Caco-2 (cell line): ENCODE measurements at regions not wholly inside any gene's neighbourhood (a gene's known extent, or its start where the extent isn't known, plus 50 kb on each side); places are given as distances from the start of the nearest gene placed in this dataset.

Source experiments
- BruUV-seq: library from RNA; stranded (reverse); fragments of 400-500 nt; replicated peaks from 2 replicates; lab custom pipeline; 2021; lab: Mats Ljungman, UMichigan
- CTCF ChIA-PET: fragments of 300-600 bp; sonication (Branson Sonifier 250); formaldehyde crosslinking; loops from one replicate; lab custom pipeline; 2022; ENCODE audit warnings: antibody characterized with exemption; lab: Charles Lee
- POLR2A ChIA-PET: fragments of 300-600 bp; sonication (Branson Sonifier 250); formaldehyde crosslinking; loops from one replicate; lab custom pipeline; 2022; ENCODE audit warnings: antibody characterized with exemption; lab: Charles Lee
- DNase-seq, 2 experiments: peaks; one replicate each; pipeline versions ENCODE4 v3.0.0 to v3.0.0-alpha.2; 2020 to 2022
- H3K27me3 ChIP-seq: replicated peaks from 2 replicates; pipeline ENCODE4 v1.6.0; 2011; ENCODE audit warnings: low read length; ENCODE audit not compliant: control insufficient read depth, insufficient read depth
- H3K36me3 ChIP-seq: 2 replicates; pipeline ENCODE4 v1.5.1; 2011; ENCODE audit warnings: low read length; ENCODE audit not compliant: control insufficient read depth, insufficient read depth
- H3K4me1 ChIP-seq: fragments of 250-450 bp; sonication (Bioruptor Pico); 2 replicates; pipeline ENCODE4 v1.5.1; 2020; ENCODE audit warnings: mild to moderate bottlenecking
- H3K4me3 ChIP-seq: 2 replicates; pipeline ENCODE4 v1.5.1; 2011; ENCODE audit warnings: low read depth, mild to moderate bottlenecking, control low read depth, low read length
- H3K9me3 ChIP-seq: fragments of 250-450 bp; sonication (Bioruptor Pico); 2 replicates; pipeline ENCODE4 v1.5.1; 2020; ENCODE audit warnings: mild to moderate bottlenecking, moderate library complexity
- H3K27ac Mint-ChIP-seq: one replicate; pipeline ENCODE4 v1.8.0; 2022; ENCODE audit warnings: mixed read lengths; ENCODE audit not compliant: unreplicated experiment
- H3K27me3 Mint-ChIP-seq: one replicate; pipeline ENCODE4 v1.8.0; 2022; ENCODE audit warnings: mixed read lengths; ENCODE audit not compliant: insufficient read depth, unreplicated experiment
- H3K36me3 Mint-ChIP-seq: one replicate; pipeline ENCODE4 v1.8.0; 2022; ENCODE audit warnings: mild to moderate bottlenecking, mixed read lengths; ENCODE audit not compliant: insufficient read depth, unreplicated experiment
- H3K4me1 Mint-ChIP-seq: one replicate; pipeline ENCODE4 v1.8.0; 2022; ENCODE audit warnings: low read depth, mixed read lengths; ENCODE audit not compliant: unreplicated experiment
- H3K4me3 Mint-ChIP-seq: one replicate; pipeline ENCODE4 v1.8.0; 2022; ENCODE audit warnings: mild to moderate bottlenecking, moderate library complexity, mixed read lengths; ENCODE audit not compliant: unreplicated experiment
- H3K9me3 Mint-ChIP-seq: one replicate; pipeline ENCODE4 v1.8.0; 2022; ENCODE audit warnings: mixed read lengths; ENCODE audit not compliant: unreplicated experiment
- intact Hi-C: fragments of 100-400 bp; cut with micrococcal nuclease; formaldehyde crosslinking; loops from one replicate; pipeline ENCODE4 v1.10.0; 2022; ENCODE audit not compliant: unreplicated experiment
- TF ChIP-seq, protein P1 (sequence below), 2 experiments: fragments of 200-600 bp in 1 of 2; IDR thresholded peaks; 1 replicate in 1 of 2; 2 replicates in 1 of 2; pipeline versions ENCODE4 v1.5.1 to v1.8.0; 2011 to 2022; ENCODE audit warnings: antibody characterized with exemption in 1 of 2, control low read depth in 1 of 2, inconsistent platforms in 1 of 2, low read depth in 1 of 2, low read length in 1 of 2, mild to moderate bottlenecking in 1 of 2, moderate library complexity in 1 of 2; ENCODE audit not compliant: insufficient read depth in 1 of 2, severe bottlenecking in 1 of 2, unreplicated experiment in 1 of 2

DNA sequence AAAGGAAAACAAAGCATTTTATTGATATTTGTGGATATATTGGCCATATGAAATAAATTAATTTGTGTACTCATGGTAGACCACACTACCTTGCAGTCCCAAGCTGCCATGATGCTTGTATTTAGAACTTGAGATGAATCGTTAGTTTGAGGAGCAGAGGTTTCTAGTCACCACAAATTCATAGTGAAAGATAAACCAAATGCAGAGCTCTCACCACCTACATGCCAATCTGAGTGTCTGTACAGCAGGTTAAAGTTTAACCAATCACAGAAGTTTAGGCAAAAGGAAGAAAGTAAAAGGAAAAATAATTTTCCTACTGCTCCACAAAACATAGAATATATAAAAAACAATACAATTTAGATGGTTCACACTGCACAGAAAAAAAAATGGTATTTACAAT lies 163.6 kb upstream of the FTMT start:
- H3K9me3 Mint-ChIP-seq: peaks cover 20% of the 10 kb centered on the region
- ChIA-PET CTCF (no interaction called here), POLR2A (no interaction called here)
- H3K36me3 Mint-ChIP-seq: peaks cover 8% of the 10 kb centered on the region
- no peaks in the 10 kb centered on the region for H3K36me3 ChIP-seq
- no TSS peak for BruUV-seq
- no peak overlapping the region for H3K4me3 Mint-ChIP-seq
- H3K4me1 Mint-ChIP-seq: peaks cover 14% of the 10 kb centered on the region
- no peak for DNase-seq
- TF ChIP-seq, protein P1, sequence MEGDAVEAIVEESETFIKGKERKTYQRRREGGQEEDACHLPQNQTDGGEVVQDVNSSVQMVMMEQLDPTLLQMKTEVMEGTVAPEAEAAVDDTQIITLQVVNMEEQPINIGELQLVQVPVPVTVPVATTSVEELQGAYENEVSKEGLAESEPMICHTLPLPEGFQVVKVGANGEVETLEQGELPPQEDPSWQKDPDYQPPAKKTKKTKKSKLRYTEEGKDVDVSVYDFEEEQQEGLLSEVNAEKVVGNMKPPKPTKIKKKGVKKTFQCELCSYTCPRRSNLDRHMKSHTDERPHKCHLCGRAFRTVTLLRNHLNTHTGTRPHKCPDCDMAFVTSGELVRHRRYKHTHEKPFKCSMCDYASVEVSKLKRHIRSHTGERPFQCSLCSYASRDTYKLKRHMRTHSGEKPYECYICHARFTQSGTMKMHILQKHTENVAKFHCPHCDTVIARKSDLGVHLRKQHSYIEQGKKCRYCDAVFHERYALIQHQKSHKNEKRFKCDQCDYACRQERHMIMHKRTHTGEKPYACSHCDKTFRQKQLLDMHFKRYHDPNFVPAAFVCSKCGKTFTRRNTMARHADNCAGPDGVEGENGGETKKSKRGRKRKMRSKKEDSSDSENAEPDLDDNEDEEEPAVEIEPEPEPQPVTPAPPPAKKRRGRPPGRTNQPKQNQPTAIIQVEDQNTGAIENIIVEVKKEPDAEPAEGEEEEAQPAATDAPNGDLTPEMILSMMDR (IDR thresholded peaks at IDR 0.05; ENCODE audit: insufficient read depth in 1 of 2, low read depth in 1 of 2, low read length in 1 of 2, severe bottlenecking in 1 of 2, unreplicated experiment in 1 of 2): no peak
- H3K4me1 ChIP-seq: peaks cover 48% of the 10 kb centered on the region
- H3K4me3 ChIP-seq: no peak overlapping the region
- peak overlapping the region; percentile 12 for H3K27ac Mint-ChIP-seq
- H3K9me3 ChIP-seq: peaks cover 7% of the 10 kb centered on the region; the same call in 1 of the 2 replicates
- no peaks in the 10 kb centered on the region for H3K27me3 Mint-ChIP-seq
- intact Hi-C loops: no loop called here
- H3K27me3 ChIP-seq: no peaks in the 10 kb centered on the region

DNA sequence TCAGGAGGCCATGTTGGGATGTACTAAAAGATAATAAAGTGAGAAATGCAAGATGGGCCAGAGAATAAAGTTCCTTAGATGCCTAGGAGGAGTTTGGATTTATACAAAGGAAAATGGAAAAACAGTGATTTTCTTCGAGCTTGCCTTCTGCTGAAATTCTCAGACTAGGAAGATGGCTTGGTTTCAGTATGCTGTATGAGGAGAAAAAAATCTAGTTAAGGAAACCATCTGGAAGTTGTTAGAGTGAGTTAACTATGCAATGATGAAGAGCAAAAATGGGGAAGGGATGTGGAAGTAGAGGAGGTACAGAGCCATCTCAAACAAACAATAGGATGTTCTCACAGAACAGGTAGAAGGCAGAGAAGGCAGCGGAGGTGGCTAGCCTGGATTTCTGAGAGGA lies 162.9 kb upstream of the FTMT start:
- H3K27me3 Mint-ChIP-seq: no peaks in the 10 kb centered on the region
- H3K4me1 Mint-ChIP-seq: peaks cover 14% of the 10 kb centered on the region
- no TSS peak for BruUV-seq
- no peak overlapping the region for H3K4me3 ChIP-seq
- TF ChIP-seq, protein P1 (IDR thresholded peaks at IDR 0.05; ENCODE audit: insufficient read depth in 1 of 2, low read depth in 1 of 2, low read length in 1 of 2, severe bottlenecking in 1 of 2, unreplicated experiment in 1 of 2): no peak
- ChIA-PET CTCF (no interaction called here), POLR2A (no interaction called here)
- intact Hi-C loops: no loop called here
- H3K9me3 Mint-ChIP-seq: peaks cover 15% of the 10 kb centered on the region
- no peak overlapping the region for H3K4me3 Mint-ChIP-seq
- H3K27me3 ChIP-seq: no peaks in the 10 kb centered on the region
- H3K36me3 Mint-ChIP-seq: peaks cover 8% of the 10 kb centered on the region
- H3K27ac Mint-ChIP-seq: peak overlapping the region; percentile 12
- peaks cover 7% of the 10 kb centered on the region; the same call in 1 of the 2 replicates for H3K9me3 ChIP-seq
- no peak for DNase-seq
- no peaks in the 10 kb centered on the region for H3K36me3 ChIP-seq
- H3K4me1 ChIP-seq: peaks cover 48% of the 10 kb centered on the region

DNA sequence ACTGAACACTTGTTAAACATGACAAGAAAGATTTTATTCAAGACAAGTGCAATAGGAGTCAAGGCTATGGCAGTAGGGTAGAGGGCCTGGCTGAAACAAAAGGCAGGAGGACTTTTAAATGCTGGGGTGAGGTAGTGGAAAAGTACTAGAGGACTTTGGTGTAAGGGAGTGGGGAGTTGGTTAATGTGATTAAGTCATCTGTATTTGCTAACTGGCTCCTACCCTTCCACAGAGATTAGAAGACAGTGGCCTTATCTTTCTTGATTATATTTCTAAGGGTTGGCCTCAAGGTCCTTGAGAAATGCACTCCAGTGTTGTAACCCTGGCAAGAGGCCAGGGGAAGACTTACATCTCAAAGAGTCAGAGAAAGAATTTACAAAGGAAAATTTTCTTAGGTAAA lies 160.2 kb upstream of the FTMT start:
- Histone ChIP-seq H3K4me3 (no peak overlapping the region), H3K9me3 (0 out of 2 replicates have a peak, but pooled peaks cover 3% of the 10 kb centered on the region), H3K4me1 (peaks cover 48% of the 10 kb centered on the region), H3K27me3 (no peaks in the 10 kb centered on the region), H3K36me3 (no peaks in the 10 kb centered on the region)
- peak overlapping the region; percentile 75 for H3K27ac Mint-ChIP-seq
- H3K27me3 Mint-ChIP-seq: no peaks in the 10 kb centered on the region
- TF ChIP-seq, protein P1 (IDR thresholded peaks at IDR 0.05; ENCODE audit: insufficient read depth in 1 of 2, low read depth in 1 of 2, low read length in 1 of 2, severe bottlenecking in 1 of 2, unreplicated experiment in 1 of 2): no peak
- H3K4me3 Mint-ChIP-seq: peak overlapping the region; percentile 3
- POLR2A ChIA-PET: no interaction called here
- peaks cover 25% of the 10 kb centered on the region for H3K9me3 Mint-ChIP-seq
- intact Hi-C loops: loop anchor here (1.0 kb wide), 4 partner anchors 10 to 345 kb away; no protein-coding TSS in a partner anchor
- CTCF ChIA-PET: no interaction called here
- peak; percentile 67 to 72 for DNase-seq
- H3K4me1 Mint-ChIP-seq: peaks cover 14% of the 10 kb centered on the region
- BruUV-seq: no TSS peak
- H3K36me3 Mint-ChIP-seq: peaks cover 8% of the 10 kb centered on the region
